CD14-positive monocyte (primary cell): ENCODE measurements at regions not wholly inside any gene's neighbourhood (a gene's known extent, or its start where the extent isn't known, plus 50 kb on each side); places are given as distances from the start of the nearest gene placed in this dataset.
"Not testable (repeated sequence)": the region's sequence is repeated elsewhere in the genome, so short reads cannot be mapped to it uniquely, and the experiment has no call there.

Experiments used
- DNase-seq, 3 donors: peaks; one replicate each; pipeline ENCODE4 v3.0.0-alpha.2; 2011 to 2022
- H2AFZ ChIP-seq: 2 replicates; pipeline ENCODE4 v1.6.0; 2012; ENCODE audit warnings: mild to moderate bottlenecking, low read depth, low read length, inconsistent platforms; ENCODE audit not compliant: insufficient read depth, poor library complexity, severe bottlenecking
- H3K27ac ChIP-seq, 2 donors: 1 replicate in 1 of 2; 2 replicates in 1 of 2; pipeline ENCODE4 v1.5.1; 2012 to 2013; ENCODE audit warnings: low read length in 2 of 2, control low read depth in 1 of 2, inconsistent platforms in 1 of 2, low read depth in 1 of 2, mild to moderate bottlenecking in 1 of 2
- H3K27me3 ChIP-seq, 2 donors: one replicate each; pipeline versions ENCODE4 v1.6.0 to v1.6.1; 2011 to 2013; ENCODE audit warnings: low read length in 2 of 2; ENCODE audit not compliant: control insufficient read depth in 2 of 2, insufficient read depth in 2 of 2
- H3K36me3 ChIP-seq, 2 donors: replicated peaks in 1 of 2; 1 replicate in 1 of 2; 2 replicates in 1 of 2; pipeline versions ENCODE4 v1.5.1 to v1.6.1; 2012 to 2013; ENCODE audit warnings: low read length in 2 of 2, control low read depth in 1 of 2, inconsistent platforms in 1 of 2, mild to moderate bottlenecking in 1 of 2; ENCODE audit not compliant: insufficient read depth in 2 of 2, control insufficient read depth in 1 of 2
- H3K4me1 ChIP-seq, 2 donors: 1 replicate in 1 of 2; 2 replicates in 1 of 2; pipeline versions ENCODE4 v1.5.1 to v1.6.1; 2012 to 2013; ENCODE audit warnings: low read length in 2 of 2, control low read depth in 1 of 2, inconsistent platforms in 1 of 2, mild to moderate bottlenecking in 1 of 2, moderate library complexity in 1 of 2; ENCODE audit not compliant: insufficient read depth in 2 of 2, control insufficient read depth in 1 of 2
- H3K4me2 ChIP-seq: replicated peaks from 2 replicates; pipeline ENCODE3; 2012; ENCODE audit warnings: low read length, moderate library complexity, mild to moderate bottlenecking; ENCODE audit not compliant: poor library complexity, severe bottlenecking; ENCODE audit errors: extremely low read depth
- H3K4me3 ChIP-seq, 3 experiments: fragments of 200-600 bp in 1 of 3; sonication (generic) in 1 of 3; replicated peaks in 1 of 3; 1 replicate in 2 of 3; 2 replicates in 1 of 3; pipeline ENCODE4 v1.5.1; 2011 to 2013; ENCODE audit warnings: low read length in 3 of 3, mild to moderate bottlenecking in 3 of 3, control low read depth in 2 of 3, low read depth in 2 of 3, inconsistent platforms in 1 of 3, moderate library complexity in 1 of 3
- H3K79me2 ChIP-seq: 2 replicates; pipeline ENCODE4 v1.6.0; 2012; ENCODE audit warnings: mild to moderate bottlenecking, control low read depth, inconsistent platforms, low read length, moderate library complexity; ENCODE audit not compliant: insufficient read depth
- H3K9ac ChIP-seq: 2 replicates; pipeline ENCODE4 v1.6.0; 2017; ENCODE audit warnings: low read length, mild to moderate bottlenecking; ENCODE audit not compliant: insufficient read depth, poor library complexity, severe bottlenecking
- H3K9me3 ChIP-seq, 2 donors: replicated peaks in 1 of 2; 1 replicate in 1 of 2; 2 replicates in 1 of 2; pipeline versions ENCODE4 v1.5.1 to v1.6.1; 2012 to 2013; ENCODE audit warnings: low read length in 2 of 2, control low read depth in 1 of 2; ENCODE audit not compliant: control insufficient read depth in 1 of 2, insufficient read depth in 1 of 2
- H4K20me1 ChIP-seq: 2 replicates; pipeline ENCODE4 v1.6.0; 2012; ENCODE audit warnings: mild to moderate bottlenecking, low read length, control low read depth, moderate library complexity; ENCODE audit not compliant: insufficient read depth
- H3K27ac Mint-ChIP-seq, 7 donors: one replicate each; pipeline ENCODE4 v1.8.0; 2020; ENCODE audit warnings: mild to moderate bottlenecking in 7 of 7, mixed read lengths in 7 of 7, moderate library complexity in 6 of 7, inconsistent platforms in 2 of 7
- H3K27me3 Mint-ChIP-seq, 3 donors: one replicate each; pipeline ENCODE4 v1.8.0; 2021 to 2022; ENCODE audit warnings: low read depth in 3 of 3, mild to moderate bottlenecking in 3 of 3, mixed read lengths in 3 of 3, moderate library complexity in 3 of 3, inconsistent platforms in 1 of 3
- H3K36me3 Mint-ChIP-seq, 2 donors: one replicate each; pipeline ENCODE4 v1.8.0; 2020; ENCODE audit warnings: mixed read lengths in 2 of 2, inconsistent platforms in 1 of 2, mild to moderate bottlenecking in 1 of 2
- H3K4me1 Mint-ChIP-seq: one replicate; pipeline ENCODE4 v1.8.0; 2020; ENCODE audit warnings: mild to moderate bottlenecking, mixed read lengths
- H3K4me3 Mint-ChIP-seq, 2 donors: one replicate each; pipeline ENCODE4 v1.8.0; 2020; ENCODE audit warnings: mild to moderate bottlenecking in 2 of 2, mixed read lengths in 2 of 2, moderate library complexity in 1 of 2
- H3K9me3 Mint-ChIP-seq, 7 donors: one replicate each; pipeline ENCODE4 v1.8.0; 2020 to 2022; ENCODE audit warnings: mixed read lengths in 7 of 7, mild to moderate bottlenecking in 6 of 7, moderate library complexity in 6 of 7, inconsistent platforms in 2 of 7
- CTCF ChIP-seq: fragments of 200-600 bp; IDR thresholded peaks from one replicate; pipeline ENCODE4 v1.8.0; 2022; ENCODE audit warnings: antibody characterized with exemption, mild to moderate bottlenecking
- WGBS: methylation state at CpG from one replicate; pipeline ENCODE4 v1.1.5; 2013; ENCODE audit warnings: missing lambda C conversion rate; ENCODE audit not compliant: insufficient coverage; 5-methylcytosine and 5-hydroxymethylcytosine counted together
- intact Hi-C, 2 donors: fragments of 100-400 bp; cut with micrococcal nuclease; formaldehyde crosslinking; loops; one replicate each; pipeline versions ENCODE4 v1.15.0 to v1.15.1; 2023

- TF ChIP-seq CTCF, result no peak
- 92% methylated on average over 2 of the region's 4 CpGs for WGBS
- Histone ChIP-seq H3K27me3 (no peaks in the 10 kb centered on the region), H3K4me2 (no peak overlapping the region), H3K9me3 (peaks cover 7 to 11% of the 10 kb centered on the region in 2 donors), H4K20me1 (no peaks in the 10 kb centered on the region), H3K36me3 (no peaks in the 10 kb centered on the region), H3K27ac (no peak overlapping the region), H3K4me3 (no peak overlapping the region), H3K9ac (no peak overlapping the region), H3K4me1 (no peaks in the 10 kb centered on the region), H3K79me2 (no peaks in the 10 kb centered on the region), H2AFZ (no peak overlapping the region)
- H3K36me3 Mint-ChIP-seq, result no peaks in the 10 kb centered on the region
- no peaks in the 10 kb centered on the region for H3K4me1 Mint-ChIP-seq
- H3K27me3 Mint-ChIP-seq, result no peaks in the 10 kb centered on the region
- no peak for DNase-seq
- no peak overlapping the region for H3K4me3 Mint-ChIP-seq
- intact Hi-C loops, result no loop called here
- H3K9me3 Mint-ChIP-seq, result peaks cover 2 to 13% (median 8%) of the 10 kb centered on the region in 7 donors
- no peak overlapping the region for H3K27ac Mint-ChIP-seq
Measured at GRCh38 chr10:2509081-2509531, 558.2 kb upstream of the PFKP start.

GRCh38 chr10:2501366-2501940 is 565.9 kb upstream of the PFKP start:
- H3K4me3 Mint-ChIP-seq, result peak overlapping the region in 1 of 2 donors; percentile 16
- not testable (repeated sequence) for DNase-seq
- WGBS, result 32% methylated on average over 49 of the region's 58 CpGs

More at GRCh38 chr10:2501366-2501940, 565.9 kb upstream of the PFKP start:
- H3K4me2 ChIP-seq, H4K20me1 ChIP-seq, H2AFZ ChIP-seq, H3K27ac ChIP-seq, H3K79me2 ChIP-seq, H3K27me3 ChIP-seq, H3K9ac ChIP-seq, H3K27me3 Mint-ChIP-seq, H3K27ac Mint-ChIP-seq, H3K4me1 Mint-ChIP-seq, H3K36me3 Mint-ChIP-seq, H3K4me1 ChIP-seq, intact Hi-C loops, H3K36me3 ChIP-seq, H3K4me3 ChIP-seq: not testable (repeated sequence)
- H3K9me3 ChIP-seq, result peaks cover 34 to 39% of the 10 kb centered on the region in 2 donors
- H3K9me3 Mint-ChIP-seq, result peaks cover 9 to 30% (median 14%) of the 10 kb centered on the region in 7 donors
